ENCODE measurements at regions not wholly inside any gene's neighbourhood (a gene's known extent, or its start where the extent isn't known, plus 50 kb on each side); places are given as distances from the start of the nearest gene placed in this dataset.

- ChIA-PET POLR2A (ENCODE audit: unreplicated experiment) (no interaction called here), CTCF (no interaction called here)
Measured at GRCh38 chr11:92810423-92811064, 158.9 kb upstream of the MTNR1B start.

GRCh38 chr11:92811341-92811740, 158.1 kb upstream of the MTNR1B start:
- ChIA-PET POLR2A (ENCODE audit: unreplicated experiment) (no interaction called here), CTCF (no interaction called here)
- Histone ChIP-seq H3K27ac (ENCODE audit: low read length) (no peak overlapping the region), H3F3A (ENCODE audit: low read length, unreplicated experiment) (no peaks in the 10 kb centered on the region), H3K79me2 (ENCODE audit: low read length) (no peaks in the 10 kb centered on the region), H3K9me3 (ENCODE audit: low read length) (0 out of 2 replicates have a peak, but pooled peaks cover 5% of the 10 kb centered on the region), H3K36me3 (ENCODE audit: low read depth, low read length) (no peaks in the 10 kb centered on the region), H2AFZ (ENCODE audit: low read length) (no peak overlapping the region), H3K4me1 (ENCODE audit: insufficient read depth, low read length) (no peaks in the 10 kb centered on the region), H3K9me2 (replicated peaks; ENCODE audit: low read length) (no peaks in the 10 kb centered on the region), H3K4me2 (ENCODE audit: low read length) (no peak overlapping the region), H3K4me3 (ENCODE audit: low read length) (no peak overlapping the region), H4K20me1 (ENCODE audit: low read length) (no peaks in the 10 kb centered on the region), H3K27me3 (ENCODE audit: low read length) (peaks cover 20% of the 10 kb centered on the region; the same call in 1 of the 2 replicates), H3K9ac (ENCODE audit: low read length) (no peak overlapping the region)
- BruUV-seq (replicated peaks) = no TSS peak
- intact Hi-C loops (cut with micrococcal nuclease) = no loop called here
- DNase-seq (no peak), ATAC-seq (no peak)
- TF ChIP-seq EZH2 (IDR thresholded peaks at IDR 0.05; ENCODE audit: low read length, unreplicated experiment) (no peak), EZH2phosphoT487 (IDR thresholded peaks at IDR 0.05; ENCODE audit: borderline replicate concordance, low read length) (no peak), CTCF (conservative IDR thresholded peaks at IDR 0.05; ENCODE audit: low read depth, low read length) (no peak)

More at GRCh38 chr11:92810423-92811064, 158.9 kb upstream of the MTNR1B start:
- no peak overlapping the region for H2AFZ ChIP-seq (ENCODE audit: low read length)
- H3K27ac ChIP-seq (ENCODE audit: low read length) = no peak overlapping the region
- H3K79me2 ChIP-seq (ENCODE audit: low read length) = no peaks in the 10 kb centered on the region
- H3K4me2 ChIP-seq (ENCODE audit: low read length) = no peak overlapping the region
- H3F3A ChIP-seq (ENCODE audit: low read length, unreplicated experiment) = no peaks in the 10 kb centered on the region
- H3K9me2 ChIP-seq (replicated peaks; ENCODE audit: low read length) = no peaks in the 10 kb centered on the region
- no peaks in the 10 kb centered on the region for H3K36me3 ChIP-seq (ENCODE audit: low read depth, low read length)
- no peak overlapping the region for H3K4me3 ChIP-seq (ENCODE audit: low read length)
- H3K4me1 ChIP-seq (ENCODE audit: insufficient read depth, low read length) = no peaks in the 10 kb centered on the region
- TF ChIP-seq CTCF (conservative IDR thresholded peaks at IDR 0.05; ENCODE audit: low read depth, low read length) (no peak), EZH2 (IDR thresholded peaks at IDR 0.05; ENCODE audit: low read length, unreplicated experiment) (no peak), EZH2phosphoT487 (IDR thresholded peaks at IDR 0.05; ENCODE audit: borderline replicate concordance, low read length) (no peak)
- H3K9ac ChIP-seq (ENCODE audit: low read length) = no peak overlapping the region
- intact Hi-C loops (cut with micrococcal nuclease) = no loop called here
- DNase-seq = no peak
- no peak for ATAC-seq
- no peaks in the 10 kb centered on the region for H4K20me1 ChIP-seq (ENCODE audit: low read length)
- BruUV-seq (replicated peaks) = no TSS peak
- H3K27me3 ChIP-seq (ENCODE audit: low read length) = peaks cover 20% of the 10 kb centered on the region; the same call in 1 of the 2 replicates
- 0 out of 2 replicates have a peak, but pooled peaks cover 5% of the 10 kb centered on the region for H3K9me3 ChIP-seq (ENCODE audit: low read length)

- Histone ChIP-seq H4K20me1 (ENCODE audit: low read length) (no peaks in the 10 kb centered on the region), H3K9ac (ENCODE audit: low read length) (no peak overlapping the region), H3K4me3 (ENCODE audit: low read length) (no peak overlapping the region), H3K9me3 (ENCODE audit: low read length) (0 out of 2 replicates have a peak, but pooled peaks cover 5% of the 10 kb centered on the region), H3K9me2 (replicated peaks; ENCODE audit: low read length) (no peaks in the 10 kb centered on the region), H3K4me1 (ENCODE audit: insufficient read depth, low read length) (no peaks in the 10 kb centered on the region), H3K27ac (ENCODE audit: low read length) (no peak overlapping the region), H2AFZ (ENCODE audit: low read length) (no peak overlapping the region), H3K36me3 (ENCODE audit: low read depth, low read length) (no peaks in the 10 kb centered on the region), H3F3A (ENCODE audit: low read length, unreplicated experiment) (no peaks in the 10 kb centered on the region), H3K27me3 (ENCODE audit: low read length) (peaks cover 20% of the 10 kb centered on the region; the same call in 1 of the 2 replicates), H3K79me2 (ENCODE audit: low read length) (no peaks in the 10 kb centered on the region), H3K4me2 (ENCODE audit: low read length) (no peak overlapping the region)
- intact Hi-C loops (cut with micrococcal nuclease) = no loop called here
- CTCF ChIA-PET = no interaction called here
- POLR2A ChIA-PET (ENCODE audit: unreplicated experiment) = no interaction called here
- TF ChIP-seq EZH2phosphoT487 (IDR thresholded peaks at IDR 0.05; ENCODE audit: borderline replicate concordance, low read length) (no peak), EZH2 (IDR thresholded peaks at IDR 0.05; ENCODE audit: low read length, unreplicated experiment) (no peak), CTCF (conservative IDR thresholded peaks at IDR 0.05; ENCODE audit: low read depth, low read length) (no peak)
- BruUV-seq (replicated peaks) = no TSS peak
- ATAC-seq = no peak
- DNase-seq = no peak
Measured at GRCh38 chr11:92812841-92813240, 156.6 kb upstream of the MTNR1B start.
